Activated naive CD4-positive, alpha-beta T cell treated with anti-CD3 and anti-CD28 coated beads, Interleukin-2, amount 50 U/mL, for 24 hours (primary cell): ENCODE measurements at regions not wholly inside any gene's neighbourhood (a gene's known extent, or its start where the extent isn't known, plus 50 kb on each side); places are given as distances from the start of the nearest gene placed in this dataset.

Experiments used
- H3K27ac Mint-ChIP-seq: one replicate; pipeline ENCODE4 v1.8.0; 2021; ENCODE audit warnings: mild to moderate bottlenecking, mixed read lengths
- H3K27me3 Mint-ChIP-seq: one replicate; pipeline ENCODE4 v1.8.0; 2021; ENCODE audit warnings: mixed read lengths
- H3K36me3 Mint-ChIP-seq: one replicate; pipeline ENCODE4 v1.8.0; 2021; ENCODE audit warnings: mixed read lengths
- H3K4me1 Mint-ChIP-seq: one replicate; pipeline ENCODE4 v1.8.0; 2021; ENCODE audit warnings: mixed read lengths
- H3K4me3 Mint-ChIP-seq: one replicate; pipeline ENCODE4 v1.8.0; 2021; ENCODE audit warnings: mild to moderate bottlenecking, mixed read lengths
- H3K9me3 Mint-ChIP-seq: one replicate; pipeline ENCODE4 v1.8.0; 2021; ENCODE audit warnings: mixed read lengths

DNA sequence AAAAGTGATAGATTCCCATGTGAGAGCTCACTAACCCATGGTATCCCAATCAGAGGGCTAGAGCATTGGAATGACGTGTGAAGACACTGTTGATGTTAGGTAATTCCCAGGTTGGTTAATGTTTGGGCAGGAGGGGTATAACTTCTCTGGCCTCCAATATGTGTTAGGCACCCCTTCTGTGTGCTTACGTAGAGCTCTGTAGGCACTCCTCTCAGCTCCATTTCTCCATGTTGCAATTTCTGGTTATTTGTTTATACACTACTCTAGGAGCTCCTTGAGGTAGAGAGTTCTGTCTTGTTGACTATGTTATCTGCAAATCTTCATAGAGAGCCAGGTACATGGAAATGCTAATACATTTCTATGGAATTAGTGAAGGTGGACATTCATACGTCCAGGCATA, 153.5 kb downstream of the RPIA start:
- no peak overlapping the region for H3K27ac Mint-ChIP-seq
- H3K4me3 Mint-ChIP-seq = no peak overlapping the region
- H3K9me3 Mint-ChIP-seq = no peaks in the 10 kb centered on the region
- H3K27me3 Mint-ChIP-seq = peaks cover 6% of the 10 kb centered on the region
- no peaks in the 10 kb centered on the region for H3K36me3 Mint-ChIP-seq
- H3K4me1 Mint-ChIP-seq = no peaks in the 10 kb centered on the region

DNA sequence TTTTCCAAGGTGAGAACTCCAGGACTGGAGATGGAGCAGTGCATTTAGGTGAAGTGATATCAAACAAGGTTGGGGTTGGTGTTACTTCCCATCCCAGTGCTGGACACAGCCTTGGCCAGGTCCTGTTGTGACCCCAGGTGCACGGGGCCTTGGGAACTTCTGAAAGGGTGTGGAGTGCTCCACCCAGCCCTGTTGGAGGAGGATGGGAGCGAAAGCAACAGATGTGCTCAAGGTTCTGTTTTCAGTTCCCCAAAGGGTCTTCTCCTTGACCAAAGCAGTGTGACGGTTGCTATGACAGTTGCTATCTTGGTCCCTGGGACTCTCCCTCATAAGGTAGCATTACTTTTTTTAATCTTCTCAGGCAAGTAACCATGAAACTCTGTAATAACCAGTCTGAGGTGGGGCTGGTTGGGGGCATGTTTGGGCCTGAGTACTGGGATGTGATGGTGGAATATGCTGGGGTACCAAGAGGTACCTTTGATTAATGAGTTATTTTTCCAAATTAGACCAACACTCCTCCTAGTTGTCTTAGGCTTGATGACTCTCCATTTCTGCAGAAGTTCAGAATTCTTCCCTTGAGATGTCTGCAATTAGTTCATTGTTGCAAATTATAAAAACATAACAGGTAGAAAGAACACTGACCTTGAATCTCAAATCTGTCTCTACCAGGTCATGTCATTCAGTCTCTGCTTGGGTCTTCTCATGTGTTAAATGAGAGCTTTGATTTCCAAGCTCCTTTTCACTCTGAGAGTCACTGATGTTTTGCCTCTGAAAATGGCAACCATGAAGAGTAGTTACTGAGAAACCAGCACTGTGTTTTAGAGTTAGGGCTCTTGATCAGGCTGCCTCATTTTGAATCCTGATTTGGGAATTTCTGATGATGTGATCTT, 154.5 kb downstream of the RPIA start:
- Mint-ChIP-seq H3K4me1 (no peaks in the 10 kb centered on the region), H3K9me3 (no peaks in the 10 kb centered on the region), H3K27me3 (peaks cover 8% of the 10 kb centered on the region), H3K4me3 (no peak overlapping the region), H3K27ac (no peak overlapping the region), H3K36me3 (no peaks in the 10 kb centered on the region)

GRCh38 chr2:88852753-88853402, 161.4 kb downstream of the RPIA start:
- no peak overlapping the region for H3K27ac Mint-ChIP-seq
- peaks cover 7% of the 10 kb centered on the region for H3K27me3 Mint-ChIP-seq
- no peak overlapping the region for H3K4me3 Mint-ChIP-seq
- H3K4me1 Mint-ChIP-seq = no peaks in the 10 kb centered on the region
- H3K9me3 Mint-ChIP-seq = no peaks in the 10 kb centered on the region
- no peaks in the 10 kb centered on the region for H3K36me3 Mint-ChIP-seq

GRCh38 chr2:88853403-88853790, 161.9 kb downstream of the RPIA start:
- Mint-ChIP-seq H3K27ac (no peak overlapping the region), H3K4me3 (no peak overlapping the region), H3K36me3 (no peaks in the 10 kb centered on the region), H3K4me1 (no peaks in the 10 kb centered on the region), H3K9me3 (no peaks in the 10 kb centered on the region), H3K27me3 (peaks cover 6% of the 10 kb centered on the region)

GRCh38 chr2:88854528-88854927, 163.1 kb downstream of the RPIA start:
- Mint-ChIP-seq H3K9me3 (no peaks in the 10 kb centered on the region), H3K4me3 (no peak overlapping the region), H3K27ac (no peak overlapping the region), H3K27me3 (peaks cover 2% of the 10 kb centered on the region), H3K36me3 (no peaks in the 10 kb centered on the region), H3K4me1 (no peaks in the 10 kb centered on the region)

- H3K4me3 Mint-ChIP-seq = no peak overlapping the region
- H3K27me3 Mint-ChIP-seq = peaks cover 4% of the 10 kb centered on the region
- no peaks in the 10 kb centered on the region for H3K4me1 Mint-ChIP-seq
Measured at GRCh38 chr2:88855620-88856408, 164.3 kb downstream of the RPIA start.

GRCh38 chr2:88856409-88857135, 165.1 kb downstream of the RPIA start:
- peaks cover 6% of the 10 kb centered on the region for H3K27me3 Mint-ChIP-seq

More at GRCh38 chr2:88855620-88856408, 164.3 kb downstream of the RPIA start:
- no peaks in the 10 kb centered on the region for H3K9me3 Mint-ChIP-seq
- H3K27ac Mint-ChIP-seq = no peak overlapping the region
- H3K36me3 Mint-ChIP-seq = no peaks in the 10 kb centered on the region

DNA sequence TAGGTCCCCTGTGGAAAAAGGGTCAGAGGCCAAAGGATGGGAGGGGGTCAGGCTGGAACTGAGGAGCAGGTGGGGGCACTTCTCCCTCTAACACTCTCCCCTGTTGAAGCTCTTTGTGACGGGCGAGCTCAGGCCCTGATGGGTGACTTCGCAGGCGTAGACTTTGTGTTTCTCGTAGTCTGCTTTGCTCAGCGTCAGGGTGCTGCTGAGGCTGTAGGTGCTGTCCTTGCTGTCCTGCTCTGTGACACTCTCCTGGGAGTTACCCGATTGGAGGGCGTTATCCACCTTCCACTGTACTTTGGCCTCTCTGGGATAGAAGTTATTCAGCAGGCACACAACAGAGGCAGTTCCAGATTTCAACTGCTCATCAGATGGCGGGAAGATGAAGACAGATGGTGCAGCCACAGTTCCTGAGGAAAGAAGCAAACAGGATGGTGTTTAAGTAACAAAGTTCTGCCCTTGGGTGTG, 165.8 kb downstream of the RPIA start:
- H3K9me3 Mint-ChIP-seq = no peaks in the 10 kb centered on the region
- peaks cover 7% of the 10 kb centered on the region for H3K27me3 Mint-ChIP-seq
- no peaks in the 10 kb centered on the region for H3K36me3 Mint-ChIP-seq
- no peak overlapping the region for H3K27ac Mint-ChIP-seq
- no peak overlapping the region for H3K4me3 Mint-ChIP-seq
- no peaks in the 10 kb centered on the region for H3K4me1 Mint-ChIP-seq

More at GRCh38 chr2:88856409-88857135, 165.1 kb downstream of the RPIA start:
- Mint-ChIP-seq H3K27ac (no peak overlapping the region), H3K4me3 (no peak overlapping the region), H3K36me3 (no peaks in the 10 kb centered on the region), H3K9me3 (no peaks in the 10 kb centered on the region), H3K4me1 (no peaks in the 10 kb centered on the region)

- Mint-ChIP-seq H3K36me3 (no peaks in the 10 kb centered on the region), H3K4me3 (no peak overlapping the region), H3K27ac (no peak overlapping the region), H3K4me1 (no peaks in the 10 kb centered on the region), H3K9me3 (no peaks in the 10 kb centered on the region), H3K27me3 (peaks cover 7% of the 10 kb centered on the region)
Measured at GRCh38 chr2:88857951-88858411, 166.5 kb downstream of the RPIA start.

DNA sequence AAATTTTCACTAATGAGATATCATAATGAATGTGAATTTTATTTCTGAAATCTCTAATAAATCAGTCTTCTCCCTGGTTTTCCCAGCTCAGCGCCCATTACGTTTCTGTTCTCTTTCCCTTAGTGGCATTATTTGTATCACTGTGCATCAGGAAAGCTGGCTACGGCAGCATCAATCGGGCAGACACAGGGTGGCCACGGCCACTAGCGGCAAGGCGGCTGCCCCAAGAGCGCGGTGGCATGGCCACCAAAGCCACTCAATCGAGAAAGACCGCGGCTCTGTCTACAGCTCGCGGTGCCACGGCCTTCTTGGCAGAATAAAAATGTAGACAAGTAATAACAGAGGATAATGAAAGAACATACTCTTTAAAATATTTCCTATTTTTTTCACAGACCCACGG, 168.0 kb downstream of the RPIA start:
- Mint-ChIP-seq H3K27ac (no peak overlapping the region), H3K27me3 (peaks cover 14% of the 10 kb centered on the region), H3K9me3 (no peaks in the 10 kb centered on the region), H3K4me1 (no peaks in the 10 kb centered on the region), H3K36me3 (no peaks in the 10 kb centered on the region), H3K4me3 (no peak overlapping the region)

DNA sequence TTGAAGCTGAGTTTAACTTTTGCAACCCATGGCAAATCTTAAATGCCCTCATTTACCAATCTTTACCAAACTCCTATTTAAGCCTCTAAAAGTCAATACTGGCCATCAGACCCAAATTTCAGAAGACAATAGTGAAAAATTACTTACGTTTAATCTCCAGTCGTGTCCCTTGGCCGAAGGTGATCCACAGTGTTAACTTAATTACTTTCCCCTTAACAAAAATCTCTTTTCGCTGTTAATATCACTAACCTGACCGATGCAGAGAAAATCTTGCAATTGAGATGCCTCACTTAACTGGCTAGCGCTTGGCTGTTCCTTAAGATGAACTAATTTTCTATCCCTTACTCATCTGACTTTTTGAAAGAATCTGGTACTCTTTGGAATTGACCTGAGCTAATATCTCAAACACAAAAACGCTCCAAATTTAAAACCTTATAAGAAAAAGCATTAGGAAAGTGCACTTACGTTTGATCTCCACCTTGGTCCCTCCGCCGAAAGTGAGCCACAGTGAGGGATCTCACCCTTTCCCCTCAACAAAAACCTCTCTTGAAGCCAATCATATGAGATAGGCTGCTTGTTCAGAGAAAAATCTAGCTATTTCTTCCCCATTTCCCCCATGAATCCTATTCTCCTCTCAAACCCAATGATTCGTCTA, 169.1 kb downstream of the RPIA start:
- Mint-ChIP-seq H3K27ac (no peak overlapping the region), H3K27me3 (peaks cover 17% of the 10 kb centered on the region), H3K36me3 (no peaks in the 10 kb centered on the region), H3K9me3 (no peaks in the 10 kb centered on the region), H3K4me3 (no peak overlapping the region), H3K4me1 (peaks cover under 1% of the 10 kb centered on the region)

DNA sequence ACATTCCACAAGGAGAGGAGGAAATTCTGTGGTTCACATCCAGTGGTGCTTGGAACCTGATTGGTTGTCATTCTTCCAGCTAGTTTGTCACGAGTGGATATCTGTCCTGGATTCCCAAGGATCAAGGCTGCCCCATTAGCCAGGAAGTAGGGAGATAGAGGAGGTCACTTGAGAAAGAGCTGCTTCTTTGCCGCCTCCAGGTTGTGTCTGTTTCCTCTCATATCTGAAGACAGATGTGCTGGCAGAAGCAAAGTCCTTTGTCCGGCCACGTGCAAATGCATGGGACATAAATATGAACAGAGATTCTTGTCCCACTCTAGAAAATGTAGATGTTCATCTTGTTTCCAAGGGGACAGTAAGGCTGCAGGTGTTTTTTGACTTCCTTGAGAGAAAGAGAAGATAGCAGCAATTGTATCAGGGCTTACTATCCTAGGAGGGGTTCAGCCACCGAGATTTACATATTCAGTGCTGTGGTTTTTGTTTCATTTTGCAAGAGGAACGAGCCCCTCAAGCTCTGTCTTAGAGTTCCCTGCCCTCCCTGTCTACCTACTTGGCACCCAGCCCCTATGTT, 174.4 kb downstream of the RPIA start:
- H3K27ac Mint-ChIP-seq = no peak overlapping the region
- H3K4me1 Mint-ChIP-seq = peaks cover 12% of the 10 kb centered on the region
- H3K36me3 Mint-ChIP-seq = no peaks in the 10 kb centered on the region
- H3K27me3 Mint-ChIP-seq = peaks cover 20% of the 10 kb centered on the region
- H3K4me3 Mint-ChIP-seq = no peak overlapping the region
- H3K9me3 Mint-ChIP-seq = no peaks in the 10 kb centered on the region

GRCh38 chr2:88866756-88867155, 175.3 kb downstream of the RPIA start:
- Mint-ChIP-seq H3K9me3 (no peaks in the 10 kb centered on the region), H3K27ac (no peak overlapping the region), H3K4me1 (peaks cover 12% of the 10 kb centered on the region), H3K27me3 (peaks cover 18% of the 10 kb centered on the region), H3K4me3 (no peak overlapping the region), H3K36me3 (no peaks in the 10 kb centered on the region)

DNA sequence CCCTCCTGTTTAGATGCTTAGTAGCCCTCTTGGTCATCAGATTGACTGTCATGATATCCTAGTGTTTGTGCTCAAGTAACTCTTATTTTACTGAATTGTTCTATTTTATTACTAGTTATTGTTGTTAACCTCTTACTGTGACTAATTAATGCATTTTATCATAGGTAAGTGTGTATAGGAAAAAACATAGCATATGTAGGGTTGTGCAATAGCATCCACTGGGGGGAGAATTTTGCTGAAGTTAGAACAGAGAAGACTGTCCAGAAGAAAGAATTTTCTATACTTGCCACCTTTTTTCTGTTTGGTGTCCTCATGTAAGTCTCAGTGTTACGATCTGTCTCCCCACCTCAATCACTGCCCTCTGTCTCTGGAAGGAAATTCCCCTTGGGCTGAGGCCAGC, 177.4 kb downstream of the RPIA start:
- H3K9me3 Mint-ChIP-seq = no peaks in the 10 kb centered on the region
- H3K36me3 Mint-ChIP-seq = no peaks in the 10 kb centered on the region
- no peak overlapping the region for H3K4me3 Mint-ChIP-seq
- H3K27me3 Mint-ChIP-seq = peaks cover 13% of the 10 kb centered on the region
- peaks cover 12% of the 10 kb centered on the region for H3K4me1 Mint-ChIP-seq
- H3K27ac Mint-ChIP-seq = no peak overlapping the region
